ENCODE measurements at regions not wholly inside any gene's neighbourhood (a gene's known extent, or its start where the extent isn't known, plus 50 kb on each side); places are given as distances from the start of the nearest gene placed in this dataset.

DNA sequence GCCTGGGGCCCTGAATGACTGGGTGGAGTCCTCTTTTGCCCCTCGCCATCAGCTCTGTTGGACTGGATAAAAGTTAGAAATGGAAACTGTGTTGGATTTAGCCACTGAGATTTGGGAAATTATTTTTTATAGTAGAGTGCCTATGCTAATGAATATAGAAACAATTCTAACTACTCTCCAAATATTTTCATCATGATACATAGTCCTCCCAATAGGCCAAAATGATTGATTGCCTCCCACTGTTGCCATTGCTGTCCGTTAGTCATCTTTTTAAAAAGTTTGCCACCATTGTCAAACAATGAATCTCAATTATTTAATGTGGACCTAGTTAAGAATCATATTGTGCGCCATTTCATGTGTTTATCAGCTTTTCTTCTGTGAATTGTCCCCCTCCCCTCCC, 417.0 kb downstream of the GALR1 start:
- no peak for DNase-seq

DNA sequence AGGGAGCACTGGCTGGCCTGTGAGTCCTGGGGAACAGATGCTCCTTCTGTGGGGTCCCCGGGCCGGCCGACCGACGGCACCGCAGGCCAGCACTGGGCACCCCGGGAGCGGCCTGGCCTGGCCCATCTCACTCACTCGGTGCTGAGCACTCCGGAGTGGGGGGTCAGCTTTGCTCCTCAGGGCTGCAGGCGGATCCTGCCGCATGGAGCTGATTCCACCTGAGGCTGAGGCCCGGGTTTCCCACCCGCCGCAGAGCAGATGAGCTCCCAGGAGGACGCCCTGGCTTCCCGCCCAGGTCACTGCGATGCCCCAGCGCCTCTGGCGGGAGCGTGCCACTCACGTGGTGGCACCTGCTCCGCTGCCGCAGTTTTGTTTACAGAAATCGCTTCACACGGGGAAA, 418.6 kb downstream of the GALR1 start:
- DNase-seq = no peak

DNA sequence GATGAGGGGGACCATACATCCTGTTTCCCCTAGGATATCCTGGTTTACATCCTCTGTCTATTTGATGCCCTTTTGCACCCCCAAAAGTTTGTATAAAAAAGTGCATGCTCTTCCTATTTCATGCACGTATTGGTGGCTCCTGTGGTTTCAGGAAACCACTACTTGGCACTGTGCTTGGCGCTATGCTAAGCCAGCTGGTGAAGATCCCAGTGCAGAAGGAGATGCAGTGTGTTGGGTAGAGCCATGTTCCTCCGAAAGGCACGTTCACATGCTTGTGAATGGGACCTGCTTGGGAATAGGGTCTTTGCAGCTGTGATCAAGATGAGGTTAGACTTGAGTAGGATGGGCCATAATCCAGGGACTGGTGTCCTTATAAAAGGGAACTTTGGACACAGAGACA, 419.7 kb downstream of the GALR1 start:
- no peak for DNase-seq

DNA sequence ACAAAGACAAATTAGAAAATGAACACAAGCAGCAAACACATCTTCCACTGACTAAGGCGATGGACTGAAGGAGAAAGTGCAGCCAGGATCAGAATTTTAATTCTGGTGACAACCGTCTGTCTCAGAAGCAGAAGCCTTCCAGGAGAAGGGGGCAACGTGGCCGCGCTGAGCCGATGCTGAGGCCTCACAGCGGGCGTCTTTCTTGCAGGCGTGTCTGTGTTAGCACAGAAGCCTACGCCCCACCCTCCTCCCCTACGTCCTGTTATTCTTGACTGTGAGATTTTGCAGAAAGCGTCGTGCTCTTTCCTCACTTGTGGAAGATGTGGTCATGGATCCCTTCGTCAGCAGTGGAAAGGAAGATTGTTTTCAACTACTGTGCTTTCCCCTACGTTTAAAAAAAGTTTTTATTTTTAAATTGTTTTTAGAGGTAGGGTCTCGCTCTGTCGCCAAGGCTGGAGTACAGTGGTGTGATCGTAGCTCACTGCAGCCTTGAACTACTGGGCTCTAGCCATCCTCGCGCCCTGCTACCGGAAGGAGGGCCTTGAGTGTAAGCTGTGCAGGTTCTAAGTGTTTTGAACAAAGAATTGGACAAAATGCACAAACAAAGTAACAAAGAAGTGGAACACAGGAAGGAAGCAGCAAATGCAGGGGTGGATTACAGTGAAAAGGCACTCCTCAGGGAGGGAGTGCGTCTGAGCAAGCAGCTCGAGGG, 422.0 kb downstream of the GALR1 start:
- no peak for DNase-seq

DNA sequence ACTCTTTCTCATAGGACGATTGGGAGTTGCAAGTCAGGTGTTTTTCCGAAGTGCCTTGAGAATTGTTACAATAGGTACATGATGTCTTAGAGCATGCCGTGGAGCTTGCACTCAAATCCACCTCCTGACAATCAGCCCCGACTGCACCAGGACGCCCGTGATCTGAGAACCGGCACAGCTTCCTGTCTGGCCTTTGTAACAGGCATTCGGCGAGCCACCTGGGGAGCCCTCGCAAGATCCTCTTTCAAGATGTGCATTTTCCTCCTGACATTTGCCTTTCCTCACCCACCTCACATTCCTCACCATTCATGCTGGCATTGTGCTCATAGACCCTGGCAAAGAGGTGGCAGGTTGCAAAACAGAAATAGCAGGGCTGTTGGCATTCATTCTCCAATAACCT, 427.3 kb downstream of the GALR1 start:
- DNase-seq = no peak

DNA sequence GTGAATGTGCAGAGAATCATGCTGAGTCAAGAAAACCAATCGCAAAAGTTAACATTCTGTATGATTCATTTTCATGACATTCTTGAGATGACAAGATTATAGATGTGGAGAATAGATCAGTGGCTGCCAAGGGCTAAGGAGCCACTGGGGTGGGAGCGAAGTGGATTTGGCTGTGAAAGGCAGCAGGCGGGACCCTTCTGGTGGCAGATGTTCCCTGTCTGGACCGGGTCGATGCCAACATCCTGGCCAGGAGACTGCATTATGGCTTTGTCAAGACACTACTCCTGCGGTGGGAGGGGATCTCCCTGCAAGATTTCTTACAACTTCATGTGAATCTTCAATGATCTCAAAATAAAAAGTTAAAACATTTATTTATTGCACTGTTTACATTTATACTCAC, 427.9 kb downstream of the GALR1 start:
- no peak for DNase-seq

DNA sequence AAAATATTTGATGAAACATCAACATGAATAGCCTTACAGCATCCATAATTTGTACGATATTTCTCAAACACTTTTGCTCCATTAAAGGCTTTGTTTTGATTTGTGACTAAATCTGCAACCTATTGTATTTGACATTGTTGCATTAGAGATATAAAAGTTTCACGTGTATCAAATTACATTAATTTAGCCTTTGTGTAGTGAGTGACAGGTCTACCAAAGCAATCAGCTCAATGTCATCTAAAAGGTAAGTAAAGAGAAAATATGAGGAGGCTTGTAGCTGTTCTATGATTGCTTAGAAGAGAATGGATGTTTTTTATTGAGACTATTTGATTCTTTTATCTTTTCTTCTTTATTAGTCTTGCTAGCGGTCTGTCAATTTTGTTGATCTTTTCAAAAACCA, 430.2 kb downstream of the GALR1 start:
- DNase-seq = no peak

DNA sequence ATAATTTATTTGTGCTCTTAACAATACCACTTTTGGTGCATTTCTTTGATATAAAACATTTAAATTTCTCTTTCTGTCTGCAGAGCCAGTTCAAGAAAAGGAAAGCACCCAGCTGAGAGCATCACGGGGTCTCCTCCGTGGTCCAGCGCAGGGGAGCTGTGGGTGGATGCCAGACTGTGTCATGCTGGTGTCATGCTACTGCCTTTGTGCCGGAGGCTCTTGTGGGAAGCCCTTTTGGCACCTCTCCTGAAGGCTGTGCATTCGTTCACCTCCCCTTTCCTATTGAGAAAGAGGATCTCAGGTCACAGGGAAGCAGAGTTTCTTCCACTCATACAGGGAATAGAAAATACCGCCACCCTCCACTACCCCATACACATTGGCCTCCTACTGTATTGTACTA, 450.4 kb downstream of the GALR1 start:
- no peak for DNase-seq

DNA sequence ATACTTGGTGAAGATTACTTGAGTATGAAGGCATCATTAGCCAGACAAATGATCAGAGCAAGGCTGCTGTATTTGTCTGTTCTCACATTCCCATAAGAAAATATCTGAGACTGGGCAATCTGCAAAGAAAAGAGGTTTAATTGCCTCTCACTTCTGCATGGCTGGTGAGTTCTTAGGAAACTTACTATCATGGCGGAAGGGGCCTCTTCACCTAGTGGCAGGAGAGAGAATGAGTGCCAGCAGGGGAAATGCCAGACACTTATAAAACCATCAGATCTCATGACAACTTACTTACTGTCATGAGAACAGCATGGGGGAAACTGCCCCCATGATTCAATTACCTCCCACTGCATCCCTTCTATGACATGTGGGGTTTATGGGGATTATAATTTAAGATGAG, 452.3 kb downstream of the GALR1 start:
- no peak for DNase-seq

DNA sequence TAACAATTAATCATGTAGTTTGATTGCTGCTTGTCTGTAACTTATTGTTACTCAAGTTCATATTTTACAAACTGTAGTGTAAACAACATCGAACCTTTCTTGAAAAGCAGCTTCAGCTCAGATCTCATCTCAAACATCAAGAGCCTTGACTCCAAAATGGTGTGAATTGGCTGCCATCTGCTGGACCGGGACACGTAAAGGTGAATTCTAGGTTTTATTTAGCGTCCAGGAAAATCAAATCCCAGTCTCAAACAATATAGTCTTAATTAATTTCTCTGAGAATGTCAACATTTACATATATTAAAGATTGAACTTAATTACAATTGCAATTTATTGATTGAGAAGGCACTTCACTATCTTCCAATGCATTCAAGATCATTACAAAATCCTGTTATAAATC, 453.0 kb downstream of the GALR1 start:
- peak in 1 of 5 experiments; percentile 12 for DNase-seq

DNA sequence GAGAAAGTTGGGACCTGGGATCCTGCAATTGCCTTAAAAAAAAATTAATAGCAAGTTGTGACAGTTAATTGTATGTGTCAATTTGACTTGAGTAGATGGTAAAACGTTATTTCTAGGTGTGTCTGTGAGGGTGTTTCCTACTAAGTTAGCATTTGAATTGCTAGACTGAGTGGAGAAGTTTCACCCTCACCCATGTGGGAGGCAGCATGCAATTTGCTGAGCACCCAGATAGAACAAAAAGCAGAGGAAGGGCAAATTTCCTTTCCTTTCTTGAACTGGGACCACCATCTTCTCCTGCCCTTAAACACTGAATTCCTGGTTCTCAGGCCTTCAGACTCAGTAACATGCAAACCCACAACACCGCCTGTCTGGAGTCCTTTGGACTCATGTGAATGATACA, 455.7 kb downstream of the GALR1 start:
- no peak for DNase-seq

DNA sequence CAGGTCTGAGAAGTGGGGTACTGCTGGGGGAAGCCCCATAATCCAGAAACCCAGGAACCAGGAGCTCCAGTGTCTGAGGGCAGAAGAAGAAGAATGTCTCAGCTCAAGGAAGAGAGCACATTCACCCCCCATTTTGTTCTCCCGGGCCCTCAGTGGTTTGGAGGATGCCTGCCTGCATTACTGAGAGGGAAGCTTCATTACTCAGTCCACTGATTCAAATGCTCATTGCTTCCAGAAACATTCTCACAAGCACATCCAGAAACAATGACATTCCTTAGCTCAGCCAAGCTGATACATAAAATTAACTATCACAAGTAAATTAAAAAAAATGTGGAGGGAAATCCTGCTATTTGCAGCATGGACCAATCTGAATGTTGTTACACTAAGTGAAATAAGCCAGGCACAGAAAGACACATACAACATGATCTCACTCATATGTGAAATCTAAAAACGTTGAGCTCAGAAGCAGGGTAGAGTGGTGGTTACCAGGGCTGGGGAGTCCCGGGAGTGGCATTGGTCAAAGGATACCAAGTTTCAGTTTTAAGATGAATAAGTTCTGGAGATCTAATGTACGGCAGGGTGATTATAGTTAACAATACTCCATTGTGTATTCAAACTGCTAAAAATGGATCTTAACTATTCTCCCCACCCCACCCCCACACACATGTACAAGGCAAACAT, 459.3 kb downstream of the GALR1 start:
- DNase-seq = peak in 1 of 5 experiments; percentile 1

DNA sequence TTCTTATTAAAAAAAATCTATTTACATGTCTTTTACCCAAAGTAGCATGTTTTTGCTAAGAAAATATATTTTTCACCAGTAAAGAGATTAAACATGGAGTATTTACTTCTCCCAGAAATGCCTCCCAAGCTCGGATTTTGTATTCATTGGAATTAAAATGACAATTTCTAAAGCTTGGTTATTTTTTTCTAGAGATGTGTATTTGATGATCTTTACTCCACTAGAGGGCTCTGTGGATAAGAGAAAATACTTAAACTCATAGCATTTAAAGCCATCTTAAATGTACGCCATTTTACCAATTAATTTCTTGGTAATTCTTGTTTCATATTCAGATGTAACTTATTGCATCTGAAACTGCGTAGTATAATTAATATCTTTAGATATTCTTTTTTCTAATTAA, 461.4 kb downstream of the GALR1 start:
- DNase-seq = no peak

DNA sequence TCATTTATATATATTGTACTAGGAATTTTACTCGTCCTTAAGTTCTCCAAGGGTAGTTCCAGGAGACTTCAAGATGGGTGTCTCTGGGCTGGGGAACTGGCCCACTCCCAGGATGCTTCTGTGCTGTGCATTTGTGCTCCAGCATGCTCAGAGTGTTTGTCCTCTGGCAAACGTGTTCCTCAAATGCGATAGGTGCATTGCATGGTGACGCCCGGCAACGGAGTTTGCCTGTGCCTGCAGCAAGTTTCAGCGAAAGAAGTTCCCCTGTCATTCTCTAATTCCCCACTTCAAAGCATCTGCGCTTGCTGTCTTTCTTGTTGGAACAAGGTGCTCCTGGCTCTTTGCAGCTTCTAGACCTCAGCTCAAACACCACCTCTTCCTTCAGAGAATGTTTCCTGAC, 465.1 kb downstream of the GALR1 start:
- DNase-seq = no peak

DNA sequence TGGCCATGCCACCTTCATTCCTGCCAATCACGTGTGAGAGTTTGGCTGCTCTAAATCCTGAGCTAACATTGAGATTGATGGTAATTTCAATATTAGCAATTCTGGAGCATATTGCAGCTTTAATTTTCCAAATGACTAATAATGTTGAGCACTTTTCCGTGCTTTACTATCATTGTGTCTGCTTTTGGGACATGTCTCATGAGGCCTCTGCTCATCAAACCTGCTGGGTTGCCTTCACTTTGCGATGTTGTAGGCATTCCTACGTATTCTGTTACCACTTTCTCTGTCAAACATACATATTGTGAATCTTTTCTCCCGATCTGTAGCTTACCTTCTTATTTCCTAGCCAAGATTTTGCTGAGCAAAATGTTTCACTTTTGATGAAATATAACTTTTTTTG, 466.6 kb downstream of the GALR1 start:
- no peak for DNase-seq

DNA sequence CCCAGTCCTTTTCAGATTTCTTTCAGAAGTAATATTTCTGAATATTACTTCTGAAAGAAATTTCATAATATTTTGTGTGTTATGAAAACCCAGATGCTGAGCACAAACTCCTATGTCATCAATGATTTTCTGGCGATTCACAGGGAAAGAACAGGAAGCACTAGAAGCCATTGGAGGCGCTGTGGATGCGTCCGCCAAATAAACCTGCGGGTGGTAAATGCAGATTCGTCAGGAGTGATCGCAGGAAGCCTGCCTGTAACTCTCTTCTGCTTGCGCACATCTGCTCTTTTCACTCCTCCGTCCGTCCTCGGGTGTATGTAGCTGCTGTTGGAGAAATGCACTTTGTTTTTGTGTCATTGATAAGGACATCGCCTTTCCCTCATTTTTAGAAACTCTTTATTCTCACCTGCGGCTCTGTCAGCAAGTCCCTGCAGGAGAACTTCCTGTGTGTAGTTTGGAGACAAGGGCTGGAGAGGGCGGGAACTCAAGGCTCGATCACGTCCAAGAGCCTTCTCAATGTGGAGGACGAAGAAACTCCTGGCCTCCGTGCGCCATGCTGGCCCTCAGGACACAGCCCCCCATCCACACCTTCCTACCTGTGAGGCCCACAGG, 483.8 kb downstream of the GALR1 start:
- DNase-seq = no peak

DNA sequence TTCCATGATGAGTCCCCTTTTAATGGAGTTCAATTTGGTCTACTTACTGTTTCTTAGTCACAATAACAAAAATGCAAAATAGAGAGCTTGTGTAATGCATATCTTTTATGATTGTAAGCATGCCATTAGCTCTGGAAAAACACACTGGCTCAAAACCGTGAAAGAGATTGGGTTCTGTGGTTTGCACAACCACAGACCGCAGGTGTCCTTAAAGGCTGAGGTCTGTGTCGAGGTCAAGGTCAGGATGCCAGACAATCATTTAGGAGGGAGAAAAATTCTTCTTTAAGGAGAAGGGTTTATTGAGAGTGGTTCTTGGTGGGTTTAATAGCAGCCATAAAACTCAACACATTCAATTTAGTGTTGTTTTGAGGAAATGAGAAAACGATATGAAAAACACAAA, 487.2 kb downstream of the GALR1 start:
- no peak for DNase-seq

DNA sequence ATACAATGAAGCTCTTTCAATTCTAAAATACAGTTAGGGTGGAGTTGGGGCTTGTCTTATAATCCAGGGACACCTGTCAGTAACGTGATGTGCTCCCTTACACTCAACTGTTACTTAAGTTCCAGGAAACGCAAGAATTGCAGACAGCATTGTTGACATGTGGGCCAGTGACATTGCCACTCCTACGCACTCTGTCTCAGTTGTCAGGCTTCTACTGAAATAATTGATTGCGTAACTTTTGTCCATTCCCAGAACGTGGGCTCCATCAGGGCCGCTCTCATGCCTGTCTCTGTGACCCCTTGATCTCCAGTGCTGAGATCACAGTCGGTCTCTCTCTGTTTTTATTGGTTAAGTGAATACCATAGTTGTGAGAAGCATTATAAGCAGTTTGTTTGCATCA, 487.8 kb downstream of the GALR1 start:
- DNase-seq = no peak

DNA sequence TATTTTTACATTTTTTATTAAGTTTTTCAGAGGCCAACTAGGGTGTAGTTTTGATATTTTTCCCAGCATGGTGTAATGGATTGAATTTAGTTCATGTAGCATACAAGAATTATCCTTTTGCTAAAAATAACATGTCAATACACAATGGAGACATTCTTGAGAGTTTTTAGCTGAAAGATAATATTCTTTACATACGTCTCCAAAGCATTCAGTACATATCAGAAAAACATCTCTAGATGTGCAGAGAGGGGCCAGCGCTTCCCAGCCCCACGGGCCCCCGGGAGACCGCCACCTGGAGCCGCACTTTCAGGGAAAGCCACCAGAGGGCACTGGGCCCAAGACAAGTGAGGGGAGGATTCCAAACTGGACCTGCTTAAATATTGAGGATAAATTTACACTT, 499.4 kb downstream of the GALR1 start:
- DNase-seq = no peak

DNA sequence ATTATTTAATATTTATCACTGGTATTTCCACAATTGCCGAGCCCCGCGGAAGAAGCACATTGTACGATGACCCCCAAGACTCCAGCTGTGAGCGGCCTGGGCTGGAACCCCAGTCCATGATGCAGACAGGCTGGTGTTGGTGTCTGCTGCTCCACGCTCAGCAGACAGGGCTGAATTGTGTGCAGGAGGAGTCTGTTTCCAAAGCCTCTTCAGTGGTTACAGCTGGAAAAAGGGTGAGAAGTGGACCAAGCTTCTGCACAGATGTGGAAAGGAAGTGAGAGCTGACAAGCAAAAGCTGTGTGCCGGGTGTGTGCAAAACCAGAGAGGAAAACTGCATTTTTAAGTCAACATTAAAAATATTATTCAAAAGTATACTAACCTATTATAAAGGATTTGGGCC, 500.4 kb downstream of the GALR1 start:
- no peak for DNase-seq

DNA sequence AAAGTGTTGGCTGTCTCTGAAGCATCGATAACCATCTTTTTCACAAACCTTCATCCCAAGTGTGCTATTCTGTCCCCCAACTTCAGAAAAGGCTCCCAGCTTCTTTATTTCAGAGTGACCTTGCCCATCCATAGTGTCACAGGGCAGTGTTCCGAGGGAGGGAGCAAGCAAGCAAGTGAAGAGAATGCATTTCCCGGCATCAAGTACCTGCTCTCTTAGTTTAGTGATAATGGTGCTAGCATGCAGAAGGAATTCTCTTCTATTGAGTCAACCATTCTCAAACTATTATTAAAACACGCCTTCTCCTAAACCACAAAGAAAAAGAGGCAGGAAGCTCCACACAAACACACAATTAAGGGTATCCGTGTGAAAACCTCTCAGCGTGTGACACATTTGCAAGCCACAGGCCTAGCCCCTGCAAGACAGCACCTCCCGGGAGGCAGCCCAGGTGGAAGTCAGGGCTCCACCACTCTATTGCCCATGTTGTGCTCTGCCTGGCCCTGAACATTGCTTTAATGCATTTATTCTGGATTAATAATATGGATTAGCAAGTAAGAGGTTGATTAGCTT, 504.9 kb downstream of the GALR1 start:
- no peak for DNase-seq

DNA sequence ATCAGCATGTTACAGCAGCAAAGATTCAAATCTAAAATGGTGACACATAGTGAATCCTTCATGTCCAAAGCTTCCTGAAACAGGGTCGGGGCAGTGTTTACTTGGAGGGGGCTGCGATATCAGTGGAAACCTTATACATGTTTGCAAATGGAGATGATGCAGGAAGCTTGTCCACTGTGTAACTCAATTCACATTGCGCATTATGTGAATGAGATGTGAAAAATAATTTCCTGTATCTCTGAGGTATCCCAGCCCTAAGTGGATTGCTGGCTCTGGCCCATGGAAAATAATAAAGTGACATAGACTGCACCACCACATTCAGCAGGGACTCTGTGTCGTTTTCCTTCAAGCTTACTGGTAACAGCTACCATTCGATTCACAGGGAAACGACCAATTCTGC, 505.5 kb downstream of the GALR1 start:
- no peak for DNase-seq

DNA sequence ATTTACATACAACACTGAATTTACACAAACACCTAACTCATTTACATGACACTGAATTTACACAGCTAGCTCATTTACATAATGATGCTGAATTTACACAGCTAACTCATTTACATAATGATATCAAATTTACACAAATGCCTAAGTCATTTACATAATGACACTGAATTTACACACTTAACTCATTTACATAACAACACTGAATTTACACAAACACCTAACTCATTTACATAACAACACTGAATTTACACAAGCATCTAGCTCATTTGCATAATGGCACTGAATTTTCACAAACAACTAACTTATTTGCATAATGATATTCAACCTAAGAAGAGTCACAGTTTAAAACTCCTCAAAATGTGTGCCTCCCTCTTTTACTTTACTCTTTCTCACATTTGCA, 511.7 kb downstream of the GALR1 start:
- no peak for DNase-seq

DNA sequence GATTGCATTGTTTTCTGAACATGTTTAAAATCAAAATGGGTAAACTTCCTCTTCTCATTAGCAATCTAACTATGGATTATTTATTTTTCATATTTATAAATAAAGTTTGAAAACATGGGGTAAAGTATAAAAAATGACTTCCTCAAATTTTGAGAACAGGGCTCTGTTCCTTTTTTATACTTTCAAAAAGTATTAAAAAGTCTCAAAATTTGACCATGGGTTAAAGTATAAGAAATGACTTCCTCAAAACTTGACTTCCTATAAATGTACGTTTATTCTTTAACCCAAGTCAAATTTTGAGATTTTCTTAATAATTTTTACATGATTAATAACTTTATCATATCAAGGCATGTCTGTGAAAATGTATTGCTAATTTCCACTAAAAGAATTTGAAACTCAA, 512.4 kb downstream of the GALR1 start:
- no peak for DNase-seq

Data from T-helper 2 cell (primary cell).